Transverse colon (tissue), 4 donors: ENCODE measurements at regions not wholly inside any gene's neighbourhood (a gene's known extent, or its start where the extent isn't known, plus 50 kb on each side); places are given as distances from the start of the nearest gene placed in this dataset.

Source experiments
- DNase-seq: peaks from one replicate; pipeline ENCODE4 v3.0.0-alpha.2; 2019
- H3K27ac ChIP-seq, 4 donors: fragments of 200-600 bp; sonication (generic); 2 replicates each; pipeline ENCODE4 v1.5.1; 2016 to 2018; ENCODE audit warnings: inconsistent platforms in 4 of 4
- H3K27me3 ChIP-seq: fragments of 200-600 bp; sonication (generic); 2 replicates; pipeline ENCODE4 v1.5.1; 2017; ENCODE audit warnings: inconsistent platforms
- H3K36me3 ChIP-seq, 4 donors: fragments of 200-600 bp; sonication (generic); 2 replicates each; pipeline ENCODE4 v1.5.1; 2017 to 2019; ENCODE audit warnings: inconsistent platforms in 4 of 4
- H3K4me1 ChIP-seq, 4 donors: fragments of 200-600 bp; sonication (generic); 2 replicates each; pipeline ENCODE4 v1.5.1; 2017 to 2020; ENCODE audit warnings: inconsistent platforms in 4 of 4
- H3K4me3 ChIP-seq, 4 donors: fragments of 200-600 bp; sonication (generic); 1 replicate in 1 of 4; 2 replicates in 3 of 4; pipeline versions ENCODE4 v1.5.1 to v1.6.1; 2017 to 2019; ENCODE audit warnings: inconsistent platforms in 4 of 4
- H3K9me3 ChIP-seq, 2 donors: fragments of 200-600 bp; sonication (generic); 2 replicates each; pipeline ENCODE4 v1.5.1; 2017 to 2019; ENCODE audit warnings: inconsistent platforms in 2 of 2
- EP300 ChIP-seq: sonication (generic); formaldehyde crosslinking; IDR thresholded peaks from one replicate; pipeline ENCODE4 v1.6.1; 2017; ENCODE audit warnings: antibody characterized with exemption, low read depth
- POLR2A ChIP-seq: fragments of 450-650 bp; IDR thresholded peaks from one replicate; pipeline ENCODE4 v1.6.1; 2016; ENCODE audit warnings: antibody characterized with exemption, mild to moderate bottlenecking, moderate library complexity
- POLR2AphosphoS5 ChIP-seq, 3 donors: sonication (generic); formaldehyde crosslinking; IDR thresholded peaks; one replicate each; pipeline ENCODE4 v1.6.1; 2016; ENCODE audit warnings: antibody characterized with exemption in 3 of 3
- WGBS, 2 donors: methylation state at CpG; one replicate each; pipeline ENCODE4 v1.1.5; 2018; ENCODE audit warnings: low coverage in 1 of 2; 5-methylcytosine and 5-hydroxymethylcytosine counted together
- in situ Hi-C, 4 donors: fragments of 200-750 bp; cut with MboI; loops; one replicate each; pipeline versions ENCODE4 v1.15.0 to v1.15.1; 2017; ENCODE audit warnings: low sequenced_read_pairs in 3 of 4, low pct_ligation_motif_present in 1 of 4, low pct_unique_long_range_greater_than_20kb in 1 of 4
- intact Hi-C: fragments of 100-400 bp; cut with DNase I; formaldehyde crosslinking; loops from one replicate; pipeline ENCODE4 v1.15.1; 2023; ENCODE audit warnings: low total_unique reads
- TF ChIP-seq, protein P1 (sequence below), 5 experiments: fragments of 200-600 bp in 3 of 5; fragments of 450-650 bp in 2 of 5; sonication (generic) in 3 of 5; IDR thresholded peaks; 1 replicate in 2 of 5; 2 replicates in 3 of 5; pipeline ENCODE4 v1.5.1; 2016 to 2017; ENCODE audit warnings: antibody characterized with exemption in 5 of 5, inconsistent platforms in 3 of 5, mild to moderate bottlenecking in 2 of 5, moderate library complexity in 1 of 5

DNA sequence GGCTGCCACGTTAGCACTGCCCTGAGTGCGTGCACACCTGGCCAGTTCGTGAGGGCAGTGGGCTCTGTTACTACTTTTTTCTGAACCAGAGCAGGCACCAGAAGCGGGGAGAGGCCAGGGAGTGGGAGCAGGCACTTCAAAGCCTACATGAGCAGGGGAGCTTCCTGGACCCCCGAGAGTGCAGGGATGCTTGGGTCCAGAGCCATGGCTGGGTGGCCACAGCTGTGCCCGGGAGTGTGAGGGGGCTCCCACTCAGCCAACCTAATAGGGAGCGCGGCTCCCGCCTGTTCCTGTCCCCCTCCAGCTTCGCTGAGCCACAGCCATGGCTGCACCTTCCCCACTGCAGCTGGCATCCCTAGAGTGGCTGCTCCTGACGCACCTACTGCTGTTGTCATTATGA lies 1423.3 kb downstream of the SI start:
- WGBS, 2 donors = 77 to 100% methylated on average over 1 to 11 of the region's 11 CpGs
- no peak for DNase-seq
- Histone ChIP-seq H3K36me3 (no peaks in the 10 kb centered on the region), H3K9me3 (no peaks in the 10 kb centered on the region), H3K4me1 (no peaks in the 10 kb centered on the region), H3K27ac (no peak overlapping the region), H3K4me3 (no peak overlapping the region), H3K27me3 (no peaks in the 10 kb centered on the region)
- intact Hi-C loops (no loop called here), in situ Hi-C loops (no loop called here)
- TF ChIP-seq POLR2AphosphoS5 (IDR thresholded peaks at IDR 0.05) (no peak), POLR2A (no peak), EP300 (no peak)
- TF ChIP-seq, protein P1, sequence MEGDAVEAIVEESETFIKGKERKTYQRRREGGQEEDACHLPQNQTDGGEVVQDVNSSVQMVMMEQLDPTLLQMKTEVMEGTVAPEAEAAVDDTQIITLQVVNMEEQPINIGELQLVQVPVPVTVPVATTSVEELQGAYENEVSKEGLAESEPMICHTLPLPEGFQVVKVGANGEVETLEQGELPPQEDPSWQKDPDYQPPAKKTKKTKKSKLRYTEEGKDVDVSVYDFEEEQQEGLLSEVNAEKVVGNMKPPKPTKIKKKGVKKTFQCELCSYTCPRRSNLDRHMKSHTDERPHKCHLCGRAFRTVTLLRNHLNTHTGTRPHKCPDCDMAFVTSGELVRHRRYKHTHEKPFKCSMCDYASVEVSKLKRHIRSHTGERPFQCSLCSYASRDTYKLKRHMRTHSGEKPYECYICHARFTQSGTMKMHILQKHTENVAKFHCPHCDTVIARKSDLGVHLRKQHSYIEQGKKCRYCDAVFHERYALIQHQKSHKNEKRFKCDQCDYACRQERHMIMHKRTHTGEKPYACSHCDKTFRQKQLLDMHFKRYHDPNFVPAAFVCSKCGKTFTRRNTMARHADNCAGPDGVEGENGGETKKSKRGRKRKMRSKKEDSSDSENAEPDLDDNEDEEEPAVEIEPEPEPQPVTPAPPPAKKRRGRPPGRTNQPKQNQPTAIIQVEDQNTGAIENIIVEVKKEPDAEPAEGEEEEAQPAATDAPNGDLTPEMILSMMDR (IDR thresholded peaks at IDR 0.05) = no peak

DNA sequence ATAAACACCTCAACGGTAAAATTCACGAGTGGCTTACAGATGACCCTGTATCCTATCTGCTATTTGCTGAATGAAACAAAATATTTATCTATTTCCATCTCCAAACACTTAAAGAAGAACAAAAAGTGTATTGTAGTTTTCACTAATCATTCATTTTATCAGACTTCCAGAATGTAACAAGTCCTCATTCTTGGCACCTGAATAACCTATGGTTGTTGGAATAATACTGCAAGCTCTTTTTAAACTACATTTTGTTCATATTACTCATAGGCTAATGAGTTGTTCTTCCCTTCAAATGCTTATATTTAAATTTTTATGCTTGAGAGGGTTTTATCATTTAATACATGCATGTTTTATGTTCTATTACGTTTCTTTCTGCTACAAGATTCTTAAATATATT lies 1434.1 kb downstream of the SI start:
- H3K4me3 ChIP-seq = no peak overlapping the region
- intact Hi-C loops (no loop called here), in situ Hi-C loops (no loop called here)
- peaks cover 0 to 2% of the 10 kb centered on the region in 2 donors for H3K9me3 ChIP-seq
- 48% methylated on average over 3 of the region's 3 CpGs for WGBS, 2 donors
- TF ChIP-seq POLR2A (no peak), POLR2AphosphoS5 (IDR thresholded peaks at IDR 0.05) (no peak), EP300 (no peak)
- TF ChIP-seq, protein P1 (IDR thresholded peaks at IDR 0.05) = no peak
- H3K27me3 ChIP-seq = no peaks in the 10 kb centered on the region
- H3K36me3 ChIP-seq = no peaks in the 10 kb centered on the region
- no peak for DNase-seq
- no peak overlapping the region for H3K27ac ChIP-seq
- H3K4me1 ChIP-seq = no peaks in the 10 kb centered on the region

DNA sequence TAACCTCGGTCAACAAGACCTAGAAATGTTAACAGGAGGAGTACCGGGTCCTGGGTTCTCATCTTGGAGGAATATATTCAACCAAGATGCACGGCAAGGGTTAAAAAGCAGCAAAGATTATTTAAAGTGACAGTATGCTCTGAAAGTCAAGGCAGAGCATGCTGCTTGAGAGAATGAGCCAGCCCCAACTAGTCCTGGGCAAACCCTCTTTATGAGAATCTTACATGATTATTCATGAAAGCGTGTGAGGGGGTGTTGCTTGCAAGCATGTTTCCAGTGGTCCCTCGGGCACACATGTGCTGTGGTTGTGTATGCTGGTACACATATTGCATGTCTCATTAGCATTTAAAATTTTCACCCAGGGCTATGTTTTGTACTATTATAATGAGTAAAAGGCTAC lies 1445.6 kb downstream of the SI start:
- 59 to 75% methylated on average over 4 to 5 of the region's 5 CpGs for WGBS, 2 donors
- Histone ChIP-seq H3K27me3 (no peaks in the 10 kb centered on the region), H3K9me3 (no peaks in the 10 kb centered on the region), H3K36me3 (no peaks in the 10 kb centered on the region), H3K27ac (no peak overlapping the region), H3K4me3 (no peak overlapping the region), H3K4me1 (no peaks in the 10 kb centered on the region)
- TF ChIP-seq, protein P1 (IDR thresholded peaks at IDR 0.05) = no peak
- TF ChIP-seq POLR2A (no peak), POLR2AphosphoS5 (IDR thresholded peaks at IDR 0.05) (no peak), EP300 (no peak)
- in situ Hi-C loops (no loop called here), intact Hi-C loops (no loop called here)
- no peak for DNase-seq

DNA sequence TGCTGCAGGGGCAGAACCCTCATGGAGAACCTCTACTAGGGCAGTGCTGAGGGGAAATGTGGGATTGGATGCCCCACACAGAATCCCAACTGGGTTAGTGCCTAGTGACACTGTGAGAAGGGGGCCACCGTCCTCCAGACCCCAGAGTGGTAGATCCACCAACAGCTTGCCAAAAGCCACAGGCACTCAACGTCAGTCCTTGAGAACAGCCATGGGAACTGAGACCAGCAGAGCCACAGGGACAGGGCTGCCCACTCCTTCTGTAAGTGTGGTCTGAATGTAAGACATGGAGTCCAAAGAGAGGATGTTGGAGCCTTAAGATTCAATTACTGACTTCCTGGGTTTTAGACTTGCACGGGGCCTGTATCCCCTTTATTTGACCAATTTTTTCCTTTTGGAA lies 1451.5 kb downstream of the SI start:
- Histone ChIP-seq H3K27me3 (no peaks in the 10 kb centered on the region), H3K4me3 (no peak overlapping the region), H3K4me1 (no peaks in the 10 kb centered on the region), H3K36me3 (no peaks in the 10 kb centered on the region), H3K27ac (no peak overlapping the region), H3K9me3 (no peaks in the 10 kb centered on the region)
- in situ Hi-C loops (no loop called here), intact Hi-C loops (no loop called here)
- 80% methylated on average over 3 of the region's 3 CpGs; no CpG with 5 or more reads in 1 of the 2 donors for WGBS, 2 donors
- TF ChIP-seq POLR2AphosphoS5 (IDR thresholded peaks at IDR 0.05) (no peak), EP300 (no peak)
- TF ChIP-seq, protein P1 (IDR thresholded peaks at IDR 0.05) = no peak
- no peak for DNase-seq
